ENCODE measurements at regions not wholly inside any gene's neighbourhood (a gene's known extent, or its start where the extent isn't known, plus 50 kb on each side); places are given as distances from the start of the nearest gene placed in this dataset.

GRCh38 chr12:4002601-4003000 lies 129.4 kb upstream of the PARP11 start:
- no peaks in the 10 kb centered on the region for H3K27me3 ChIP-seq (replicated peaks; ENCODE audit: insufficient read depth, low read depth, low read length, poor library complexity)

GRCh38 chr12:4001841-4002240 lies 128.6 kb upstream of the PARP11 start:
- no peaks in the 10 kb centered on the region for H3K4me1 ChIP-seq (ENCODE audit: insufficient read depth, low read length, poor library complexity, severe bottlenecking)
- H3K27ac ChIP-seq (ENCODE audit: low read depth, low read length, poor library complexity, severe bottlenecking), result no peak overlapping the region
- POLR2A ChIA-PET (ENCODE audit: low non-redundant PET), result no interaction called here
- peaks cover under 1% of the 10 kb centered on the region for H3K27me3 ChIP-seq (replicated peaks; ENCODE audit: insufficient read depth, low read depth, low read length, poor library complexity)
- BruUV-seq (replicated peaks), result no TSS peak
- intact Hi-C loops (cut with micrococcal nuclease; ENCODE audit: unreplicated experiment), result no loop called here
- H3K36me3 ChIP-seq (ENCODE audit: insufficient read depth, low read length, poor library complexity, severe bottlenecking), result no peaks in the 10 kb centered on the region
- no peaks in the 10 kb centered on the region for H3K9me3 ChIP-seq (ENCODE audit: low read depth, low read length, poor library complexity, severe bottlenecking)
- no peak for TF ChIP-seq CTCF (conservative IDR thresholded peaks at IDR 0.05; ENCODE audit: low read depth, low read length)
- no peak for TF ChIP-seq EZH2 (IDR thresholded peaks at IDR 0.05; ENCODE audit: borderline replicate concordance, low read depth, low read length, poor library complexity, severe bottlenecking)
- H3K4me3 ChIP-seq (ENCODE audit: low read depth, low read length, poor library complexity, severe bottlenecking), result no peak overlapping the region
- CTCF ChIA-PET, result no interaction called here
- DNase-seq (ENCODE audit: low spot score), result no peak

More at GRCh38 chr12:4002601-4003000, 129.4 kb upstream of the PARP11 start:
- Histone ChIP-seq H3K9me3 (ENCODE audit: low read depth, low read length, poor library complexity, severe bottlenecking) (no peaks in the 10 kb centered on the region), H3K4me3 (ENCODE audit: low read depth, low read length, poor library complexity, severe bottlenecking) (no peak overlapping the region), H3K27ac (ENCODE audit: low read depth, low read length, poor library complexity, severe bottlenecking) (no peak overlapping the region), H3K36me3 (ENCODE audit: insufficient read depth, low read length, poor library complexity, severe bottlenecking) (no peaks in the 10 kb centered on the region), H3K4me1 (ENCODE audit: insufficient read depth, low read length, poor library complexity, severe bottlenecking) (no peaks in the 10 kb centered on the region)
- CTCF ChIA-PET, result no interaction called here
- no peak for DNase-seq (ENCODE audit: low spot score)
- BruUV-seq (replicated peaks), result no TSS peak
- POLR2A ChIA-PET (ENCODE audit: low non-redundant PET), result no interaction called here
- intact Hi-C loops (cut with micrococcal nuclease; ENCODE audit: unreplicated experiment), result no loop called here
- TF ChIP-seq CTCF (conservative IDR thresholded peaks at IDR 0.05; ENCODE audit: low read depth, low read length) (no peak), EZH2 (IDR thresholded peaks at IDR 0.05; ENCODE audit: borderline replicate concordance, low read depth, low read length, poor library complexity, severe bottlenecking) (no peak)

GRCh38 chr12:4001031-4001430 lies 127.8 kb upstream of the PARP11 start:
- peaks cover 8% of the 10 kb centered on the region for H3K27me3 ChIP-seq (replicated peaks; ENCODE audit: insufficient read depth, low read depth, low read length, poor library complexity)
- POLR2A ChIA-PET (ENCODE audit: low non-redundant PET), result no interaction called here

More at GRCh38 chr12:4001031-4001430, 127.8 kb upstream of the PARP11 start:
- Histone ChIP-seq H3K27ac (ENCODE audit: low read depth, low read length, poor library complexity, severe bottlenecking) (no peak overlapping the region), H3K4me3 (ENCODE audit: low read depth, low read length, poor library complexity, severe bottlenecking) (no peak overlapping the region), H3K4me1 (ENCODE audit: insufficient read depth, low read length, poor library complexity, severe bottlenecking) (no peaks in the 10 kb centered on the region), H3K36me3 (ENCODE audit: insufficient read depth, low read length, poor library complexity, severe bottlenecking) (no peaks in the 10 kb centered on the region), H3K9me3 (ENCODE audit: low read depth, low read length, poor library complexity, severe bottlenecking) (no peaks in the 10 kb centered on the region)
- intact Hi-C loops (cut with micrococcal nuclease; ENCODE audit: unreplicated experiment), result no loop called here
- TF ChIP-seq EZH2 (IDR thresholded peaks at IDR 0.05; ENCODE audit: borderline replicate concordance, low read depth, low read length, poor library complexity, severe bottlenecking), result no peak
- TF ChIP-seq CTCF (conservative IDR thresholded peaks at IDR 0.05; ENCODE audit: low read depth, low read length), result no peak
- no TSS peak for BruUV-seq (replicated peaks)
- no peak for DNase-seq (ENCODE audit: low spot score)
- CTCF ChIA-PET, result no interaction called here

Data from A673 (cell line).